ENCODE measurements at regions not wholly inside any gene's neighbourhood (a gene's known extent, or its start where the extent isn't known, plus 50 kb on each side); places are given as distances from the start of the nearest gene placed in this dataset.

DNA sequence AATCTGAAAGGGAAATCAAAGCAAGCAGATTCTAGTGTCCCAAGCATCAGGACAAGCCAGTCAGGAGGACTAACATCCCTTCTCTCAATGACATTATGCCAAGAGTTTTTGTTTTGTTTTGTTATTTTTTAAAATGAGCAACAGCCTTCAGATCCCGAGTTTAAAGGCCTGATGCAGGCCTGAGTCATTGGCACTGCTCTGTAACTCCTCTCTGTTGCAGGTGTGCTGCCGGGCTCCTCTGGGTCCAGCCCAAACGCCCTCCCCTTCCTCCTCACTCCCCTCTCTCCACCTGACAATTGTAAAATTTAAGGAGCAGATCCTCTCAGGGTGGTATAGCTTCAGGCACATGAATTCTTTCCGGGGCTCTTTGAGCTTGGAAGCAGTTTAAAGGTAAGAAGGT lies 502.0 kb downstream of the BMP2 start:
- DNase-seq: no peak
- in situ Hi-C loops (cut with HindIII; ENCODE audit: low pct_ligation_motif_present, low pct_unique_long_range_greater_than_20kb, low sequenced_read_pairs): no loop called here

DNA sequence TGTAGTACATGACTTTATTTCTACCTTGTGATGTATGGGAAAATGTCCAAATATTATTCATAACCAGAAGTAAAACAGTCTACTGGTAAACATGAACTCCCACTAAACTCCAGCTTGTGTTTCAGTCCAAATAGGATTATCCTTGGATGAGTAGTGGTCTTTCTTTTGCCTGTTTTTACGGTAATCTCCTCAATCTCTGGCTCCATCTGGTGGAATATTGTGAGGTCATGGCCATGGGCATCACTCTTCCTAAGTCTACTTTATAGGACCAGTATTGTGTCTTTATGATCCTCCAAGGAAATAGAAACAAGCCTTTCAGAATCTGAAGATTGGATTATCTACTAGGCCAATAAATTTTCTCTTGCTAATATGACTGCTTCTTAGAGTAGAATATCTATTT lies 505.0 kb downstream of the BMP2 start:
- in situ Hi-C loops (cut with HindIII; ENCODE audit: low pct_ligation_motif_present, low pct_unique_long_range_greater_than_20kb, low sequenced_read_pairs): no loop called here

DNA sequence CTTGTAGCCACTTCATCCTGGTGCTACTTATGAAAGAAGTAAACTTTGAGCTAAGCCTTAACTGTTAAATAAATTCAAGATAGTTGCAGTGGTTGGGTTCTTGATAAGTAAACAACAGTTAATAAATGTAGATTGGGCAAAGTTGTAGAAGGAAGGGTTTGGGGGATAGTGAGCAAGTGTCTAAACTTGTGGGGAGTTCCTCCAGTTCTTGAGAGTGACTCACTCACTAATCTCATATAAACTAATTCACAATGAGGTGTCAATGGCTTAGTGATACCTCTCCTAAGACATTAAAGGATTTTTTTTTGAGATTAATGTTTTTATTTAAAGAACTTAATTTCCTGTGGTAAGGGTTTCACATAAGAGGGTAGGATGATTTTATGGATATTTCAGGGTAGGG lies 507.4 kb downstream of the BMP2 start:
- in situ Hi-C loops (cut with HindIII; ENCODE audit: low pct_ligation_motif_present, low pct_unique_long_range_greater_than_20kb, low sequenced_read_pairs): no loop called here
- DNase-seq: no peak

More for the DNA sequence above, 505.0 kb downstream of the BMP2 start:
- DNase-seq: peak; percentile 3

DNA sequence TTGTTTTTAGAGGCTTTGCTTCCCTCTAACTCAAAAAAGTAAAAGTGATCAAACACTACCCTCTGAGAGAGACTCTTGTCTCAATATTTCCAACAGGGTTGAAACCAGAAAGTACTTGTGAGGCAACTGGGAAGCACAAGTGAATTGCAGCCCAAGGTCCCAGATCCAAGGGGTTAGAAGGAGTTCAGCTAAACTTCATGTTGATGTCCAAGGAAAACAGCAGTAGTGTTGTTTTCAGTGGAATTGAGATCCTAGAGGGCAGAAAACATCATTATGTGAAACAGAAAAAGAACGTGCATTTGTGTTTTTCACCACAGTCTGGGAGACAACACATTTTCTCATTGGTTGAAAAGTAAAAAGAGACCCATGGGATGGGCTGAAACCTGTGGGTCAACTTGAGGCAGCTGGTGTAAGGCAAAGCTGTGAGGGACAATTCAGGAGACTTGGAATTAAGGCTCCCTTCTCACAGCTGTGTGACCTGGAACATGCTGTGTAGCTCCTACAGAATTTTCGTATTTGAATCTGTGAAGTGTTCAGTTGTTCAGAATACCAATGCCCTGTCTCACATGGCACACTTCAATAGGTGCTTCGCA lies 508.3 kb downstream of the BMP2 start:
- in situ Hi-C loops (cut with HindIII; ENCODE audit: low pct_ligation_motif_present, low pct_unique_long_range_greater_than_20kb, low sequenced_read_pairs): no loop called here
- DNase-seq: no peak

DNA sequence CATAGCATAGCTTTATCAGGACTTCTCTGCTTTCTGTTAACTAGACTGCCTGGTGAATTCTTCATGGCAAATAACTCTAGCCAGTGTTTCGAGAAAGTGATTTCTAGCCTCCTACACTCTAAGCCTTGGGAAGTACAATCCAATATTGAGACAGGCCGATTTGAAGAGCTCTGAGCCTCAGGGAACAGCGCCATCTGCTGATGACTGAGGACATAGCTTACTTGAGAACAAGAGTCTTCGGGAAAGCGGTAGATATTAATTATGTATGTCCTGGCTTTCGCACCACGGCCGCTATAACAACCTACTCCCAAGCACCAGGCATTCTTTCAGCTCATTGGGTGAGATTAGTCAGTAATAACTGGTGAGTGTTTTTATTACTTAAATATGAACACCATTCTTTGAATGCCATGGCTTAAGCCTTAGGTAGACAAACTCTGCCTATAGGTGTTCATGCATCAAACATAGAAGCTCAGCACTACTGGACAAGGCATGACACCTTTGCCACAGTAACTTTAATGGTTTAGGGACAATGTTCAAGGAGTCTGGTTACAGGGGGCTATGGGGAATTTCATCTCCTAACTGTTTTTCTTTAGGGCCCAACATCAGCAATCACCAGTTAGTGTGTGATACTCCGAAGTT lies 518.6 kb downstream of the BMP2 start:
- in situ Hi-C loops (cut with HindIII; ENCODE audit: low pct_ligation_motif_present, low pct_unique_long_range_greater_than_20kb, low sequenced_read_pairs): no loop called here
- DNase-seq: peak; percentile 72

DNA sequence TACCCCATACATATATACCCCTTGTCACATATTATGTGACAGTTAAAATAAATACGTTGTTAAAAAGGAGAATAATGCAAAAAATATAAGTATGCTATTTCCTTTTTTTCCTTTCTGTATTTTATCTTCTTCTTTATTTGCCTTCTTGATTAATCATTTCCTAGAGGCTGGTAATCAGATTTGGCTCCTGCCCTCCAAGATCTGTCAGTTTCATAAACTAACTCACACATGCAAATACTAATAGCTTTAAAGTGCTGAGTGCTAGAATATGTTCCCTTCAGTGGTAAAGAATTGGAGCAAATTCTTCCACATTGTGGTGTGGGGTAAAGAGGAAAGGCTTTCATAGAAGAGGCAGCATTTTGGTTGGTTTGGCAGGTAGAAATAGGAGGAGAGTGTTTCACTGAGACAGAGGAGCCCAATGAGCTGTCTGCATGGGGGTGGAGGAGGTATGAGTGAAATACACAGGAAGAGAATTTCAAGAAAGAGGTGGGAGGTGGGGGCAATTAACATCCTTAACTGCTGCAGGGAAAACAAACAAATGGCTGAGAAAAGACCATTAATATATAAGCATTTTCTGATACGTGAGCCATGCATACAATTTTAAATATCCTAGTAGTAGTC lies 523.9 kb downstream of the BMP2 start:
- no peak for DNase-seq
- in situ Hi-C loops (cut with HindIII; ENCODE audit: low pct_ligation_motif_present, low pct_unique_long_range_greater_than_20kb, low sequenced_read_pairs): no loop called here

DNA sequence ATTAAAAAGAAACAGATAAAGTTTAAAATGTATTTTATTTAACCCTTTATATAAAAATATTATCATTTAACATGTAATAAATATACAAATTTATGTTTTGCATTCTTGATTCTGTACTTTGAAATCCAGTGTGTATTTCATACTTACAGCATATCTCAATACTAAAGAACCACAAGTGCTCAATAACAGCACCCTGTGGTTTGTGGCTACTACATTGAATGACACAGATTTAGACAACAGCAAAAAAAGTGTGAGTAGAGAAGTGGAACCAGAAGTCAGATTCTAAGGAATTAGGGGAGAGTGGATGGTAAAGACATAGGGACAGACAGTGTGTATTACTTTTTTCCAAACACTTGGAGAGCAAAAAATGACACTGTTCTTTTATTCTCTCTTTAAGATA lies 524.5 kb downstream of the BMP2 start:
- in situ Hi-C loops (cut with HindIII; ENCODE audit: low pct_ligation_motif_present, low pct_unique_long_range_greater_than_20kb, low sequenced_read_pairs): no loop called here
- no peak for DNase-seq

DNA sequence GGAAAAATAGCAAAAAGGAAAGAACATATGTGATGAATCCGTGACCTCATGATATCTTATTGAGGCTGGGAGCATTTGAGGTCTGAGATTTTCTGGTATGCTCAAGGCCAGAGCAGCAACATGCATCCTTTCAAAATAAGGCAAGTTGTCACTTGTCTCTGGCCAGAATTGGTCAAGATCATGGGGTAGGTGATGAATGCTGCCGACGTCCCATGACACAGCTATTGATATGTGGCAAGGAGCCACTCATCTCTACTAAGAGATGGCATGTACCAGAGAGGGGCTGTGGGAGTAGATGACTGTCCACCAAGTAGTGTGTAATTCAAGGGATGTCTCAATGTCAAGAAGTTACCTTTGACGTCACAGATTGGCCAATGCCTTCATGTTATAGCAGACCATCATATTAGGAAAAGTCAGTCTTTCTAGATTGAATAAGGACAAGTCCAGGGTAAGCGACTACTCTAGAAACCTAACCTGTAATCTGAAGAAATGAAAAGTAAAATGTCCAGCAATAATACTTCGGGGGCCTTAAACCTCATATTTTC lies 527.4 kb downstream of the BMP2 start:
- DNase-seq: no peak
- in situ Hi-C loops (cut with HindIII; ENCODE audit: low pct_ligation_motif_present, low pct_unique_long_range_greater_than_20kb, low sequenced_read_pairs): no loop called here

DNA sequence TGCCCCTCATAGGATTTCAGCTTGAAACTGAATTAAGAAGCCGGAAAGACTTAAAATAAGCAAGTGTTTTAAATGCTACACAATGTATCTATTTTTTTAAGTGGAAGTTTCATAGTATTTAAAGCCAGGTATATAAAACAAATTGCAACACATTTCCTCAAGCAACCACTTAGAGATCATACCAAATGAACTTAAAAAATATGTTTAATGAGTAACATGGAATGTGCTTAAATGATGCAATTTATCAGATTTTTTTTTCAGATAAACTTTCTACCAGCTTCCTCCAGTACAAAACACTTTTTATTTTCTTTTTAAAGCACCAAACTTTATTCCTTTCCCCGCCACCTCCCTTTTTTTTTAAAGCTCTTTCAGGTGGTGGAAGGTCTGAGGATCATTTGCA lies 534.3 kb downstream of the BMP2 start:
- no peak for DNase-seq
- in situ Hi-C loops (cut with HindIII; ENCODE audit: low pct_ligation_motif_present, low pct_unique_long_range_greater_than_20kb, low sequenced_read_pairs): no loop called here

DNA sequence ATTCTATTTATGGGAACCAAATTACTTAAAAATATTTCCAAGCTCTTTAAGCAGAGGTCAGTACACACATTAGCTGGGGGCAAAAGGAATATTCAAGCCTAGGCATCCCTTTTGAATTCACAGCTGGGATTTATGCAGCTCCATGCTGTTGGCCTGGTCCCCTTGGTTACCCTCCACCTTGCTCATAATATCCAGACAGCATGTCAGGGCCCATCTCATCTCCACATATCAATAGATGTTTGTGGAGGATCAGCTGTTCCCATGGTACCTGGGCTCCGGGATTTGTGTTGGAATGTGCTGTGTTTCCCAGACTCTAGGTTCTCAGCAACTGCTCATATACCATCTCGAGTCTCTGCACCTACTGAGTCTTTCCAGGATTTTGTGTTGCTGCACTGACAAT lies 534.8 kb downstream of the BMP2 start:
- in situ Hi-C loops (cut with HindIII; ENCODE audit: low pct_ligation_motif_present, low pct_unique_long_range_greater_than_20kb, low sequenced_read_pairs): no loop called here
- DNase-seq: no peak

DNA sequence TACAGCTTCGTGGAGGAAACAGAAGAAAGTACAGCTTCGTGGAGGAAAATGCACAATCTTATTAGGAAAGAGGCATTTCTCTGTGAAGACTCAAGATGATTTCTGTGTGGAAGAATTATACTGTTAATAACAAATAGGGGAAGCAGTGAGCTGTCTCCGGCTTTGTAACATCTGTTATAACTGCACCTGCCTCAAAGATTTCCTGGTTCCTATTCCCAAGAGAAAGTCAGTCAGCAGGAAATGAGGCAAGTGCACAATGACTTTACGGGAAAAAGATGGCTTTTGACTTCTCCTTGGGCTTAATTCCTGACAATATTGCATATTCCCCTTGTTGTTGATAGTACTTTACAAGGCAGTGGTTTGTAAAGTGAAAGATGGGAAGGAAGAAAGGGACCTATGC lies 538.5 kb downstream of the BMP2 start:
- DNase-seq: no peak
- in situ Hi-C loops (cut with HindIII; ENCODE audit: low pct_ligation_motif_present, low pct_unique_long_range_greater_than_20kb, low sequenced_read_pairs): no loop called here

DNA sequence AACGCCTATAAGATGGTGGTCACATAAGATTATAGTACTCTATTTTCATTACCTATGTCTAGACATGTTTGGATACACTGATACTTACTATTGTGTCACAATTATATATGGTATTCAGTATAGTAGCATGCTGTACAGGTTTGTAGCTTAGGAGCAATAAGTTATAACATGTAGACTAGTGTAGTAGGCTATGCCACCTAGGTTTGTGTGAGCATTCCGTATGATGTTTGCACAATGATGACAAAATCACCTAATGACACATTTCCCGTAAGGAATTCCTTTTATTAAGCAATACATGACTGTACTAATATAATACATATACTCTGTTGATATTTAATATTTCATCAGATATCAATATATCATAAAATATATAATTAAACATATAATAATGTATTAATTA lies 540.7 kb downstream of the BMP2 start:
- in situ Hi-C loops (cut with HindIII; ENCODE audit: low pct_ligation_motif_present, low pct_unique_long_range_greater_than_20kb, low sequenced_read_pairs): no loop called here
- DNase-seq: no peak

DNA sequence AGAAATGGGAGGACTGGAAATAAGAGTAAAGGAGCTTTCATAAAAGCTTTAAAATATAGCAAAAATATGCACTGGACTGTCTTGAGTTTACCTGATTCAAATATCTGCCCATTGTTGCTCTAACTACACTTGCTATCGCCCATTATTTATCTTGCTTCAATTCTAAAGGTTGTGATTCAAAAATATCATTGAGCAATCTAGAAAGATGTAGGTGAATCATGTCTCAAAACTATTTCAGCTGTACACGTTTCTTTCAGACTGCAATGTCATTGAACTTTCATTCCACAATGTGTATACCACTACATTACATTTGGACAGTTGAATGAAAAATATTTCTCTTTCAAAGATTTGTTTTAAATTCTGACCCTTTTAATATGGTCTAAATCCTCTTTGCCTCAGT lies 545.6 kb downstream of the BMP2 start:
- no peak for DNase-seq
- in situ Hi-C loops (cut with HindIII; ENCODE audit: low pct_ligation_motif_present, low pct_unique_long_range_greater_than_20kb, low sequenced_read_pairs): no loop called here

DNA sequence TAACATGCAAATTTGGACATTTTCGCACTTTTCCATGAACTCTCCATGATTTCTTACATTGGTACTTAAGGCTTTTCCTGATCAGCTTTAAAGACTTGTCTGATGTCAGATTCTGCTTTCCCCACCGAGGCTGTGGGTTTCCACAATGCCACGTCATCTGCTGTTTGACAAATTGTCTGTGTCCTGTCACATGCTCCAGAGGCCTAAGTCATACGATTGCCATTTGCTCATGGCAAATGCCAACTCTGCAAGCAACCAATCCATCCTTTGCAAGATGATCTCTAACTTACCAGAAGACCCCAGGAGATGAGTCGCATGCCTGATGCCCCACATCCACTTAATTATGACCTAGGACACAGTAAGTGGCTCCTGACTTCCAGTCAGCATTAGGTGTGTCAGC lies 556.5 kb downstream of the BMP2 start:
- in situ Hi-C loops (cut with HindIII; ENCODE audit: low pct_ligation_motif_present, low pct_unique_long_range_greater_than_20kb, low sequenced_read_pairs): no loop called here
- DNase-seq: no peak

DNA sequence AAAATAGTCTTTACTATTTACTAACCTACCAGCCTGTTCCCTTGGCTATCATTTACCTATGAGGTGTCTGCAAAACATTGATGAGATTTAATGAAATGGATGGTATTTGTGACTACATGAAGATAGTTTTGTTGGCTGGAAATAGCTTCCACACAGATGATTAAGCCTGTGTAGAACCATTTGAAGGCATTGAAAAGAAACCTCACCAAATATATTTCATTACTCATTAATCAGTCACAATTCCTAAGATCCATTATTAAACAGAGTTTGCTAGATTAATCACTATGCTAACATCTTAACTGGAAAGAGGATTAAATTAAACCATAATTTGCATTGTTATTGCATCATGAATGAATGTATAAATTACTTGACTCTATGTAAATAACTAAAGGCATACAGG lies 560.3 kb downstream of the BMP2 start:
- in situ Hi-C loops (cut with HindIII; ENCODE audit: low pct_ligation_motif_present, low pct_unique_long_range_greater_than_20kb, low sequenced_read_pairs): no loop called here
- DNase-seq: no peak

DNA sequence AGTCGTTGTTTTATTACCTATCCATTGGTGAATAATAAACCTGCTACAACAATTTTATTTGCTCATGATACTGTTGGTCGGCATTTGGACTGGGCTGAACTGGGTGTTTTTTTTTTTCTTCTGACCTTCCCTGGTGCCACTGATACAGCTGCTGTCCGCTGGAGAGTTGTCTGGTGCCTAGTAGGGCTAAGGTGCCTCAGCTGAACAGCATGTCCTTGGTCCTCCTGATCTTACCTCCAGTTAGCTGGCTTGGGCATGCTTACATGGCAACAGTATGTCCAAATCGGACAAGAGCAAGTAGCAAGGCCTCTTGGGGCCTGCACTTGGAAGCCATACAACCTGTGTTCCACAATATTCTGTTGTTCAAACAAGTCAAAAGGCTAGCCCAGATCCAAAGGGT lies 563.4 kb downstream of the BMP2 start:
- in situ Hi-C loops (cut with HindIII; ENCODE audit: low pct_ligation_motif_present, low pct_unique_long_range_greater_than_20kb, low sequenced_read_pairs): no loop called here
- no peak for DNase-seq

DNA sequence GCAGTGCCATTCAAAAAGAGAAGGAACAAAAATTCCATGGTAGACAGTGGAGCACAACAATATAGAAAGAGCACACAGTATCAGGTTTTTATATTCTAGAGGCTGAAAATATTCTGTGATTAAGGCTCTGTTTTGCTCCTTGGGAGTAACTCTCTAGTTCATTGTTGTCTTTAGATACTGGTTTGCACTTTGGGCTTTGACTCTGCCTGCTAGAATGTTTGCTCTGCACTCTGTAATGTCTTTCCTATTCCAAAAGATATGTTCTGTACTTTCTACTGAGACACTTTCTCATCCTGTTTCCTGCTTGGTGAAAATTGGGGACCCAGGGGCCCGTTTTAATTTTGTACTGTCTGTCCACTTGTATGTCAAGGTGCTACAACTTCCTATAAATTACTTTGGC lies 564.7 kb downstream of the BMP2 start:
- in situ Hi-C loops (cut with HindIII; ENCODE audit: low pct_ligation_motif_present, low pct_unique_long_range_greater_than_20kb, low sequenced_read_pairs): no loop called here
- no peak for DNase-seq

DNA sequence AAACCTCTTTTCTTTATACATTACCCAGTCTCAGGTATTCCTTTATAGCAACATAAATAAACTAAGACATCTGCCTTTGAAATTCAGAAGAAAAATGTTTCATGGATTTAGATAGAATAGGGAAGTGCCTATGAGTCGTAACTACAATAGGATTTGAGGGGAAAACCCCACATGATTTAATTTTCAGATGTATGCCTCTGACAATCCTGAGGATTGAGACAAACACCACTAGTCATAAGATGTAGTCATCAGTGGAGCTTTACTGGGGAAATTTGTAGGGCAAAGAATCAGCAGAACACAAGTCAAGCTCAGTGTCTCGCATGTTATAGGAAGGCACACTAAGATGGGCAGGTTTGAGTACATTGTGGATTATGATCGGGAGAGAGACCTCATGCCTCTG lies 566.4 kb downstream of the BMP2 start:
- in situ Hi-C loops (cut with HindIII; ENCODE audit: low pct_ligation_motif_present, low pct_unique_long_range_greater_than_20kb, low sequenced_read_pairs): no loop called here
- DNase-seq: no peak

DNA sequence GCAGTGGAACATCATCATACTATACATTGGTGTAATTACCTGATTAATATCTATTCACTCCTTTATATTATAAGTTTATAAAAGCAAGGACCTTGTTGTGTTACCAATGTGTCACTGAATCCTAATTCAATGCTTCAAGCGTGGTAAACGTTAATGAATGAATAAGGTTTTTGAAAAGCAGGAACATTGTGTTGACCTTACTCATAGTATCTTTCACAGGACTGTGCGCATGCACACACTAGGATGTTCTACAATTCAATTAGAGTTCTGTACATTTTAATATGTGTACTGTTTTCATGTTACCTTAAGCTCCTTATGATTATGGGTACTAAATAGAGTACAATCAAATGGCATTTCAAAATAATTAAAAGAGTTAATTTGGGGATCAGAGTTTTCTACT lies 578.5 kb downstream of the BMP2 start:
- in situ Hi-C loops (cut with HindIII; ENCODE audit: low pct_ligation_motif_present, low pct_unique_long_range_greater_than_20kb, low sequenced_read_pairs): no loop called here
- DNase-seq: no peak

DNA sequence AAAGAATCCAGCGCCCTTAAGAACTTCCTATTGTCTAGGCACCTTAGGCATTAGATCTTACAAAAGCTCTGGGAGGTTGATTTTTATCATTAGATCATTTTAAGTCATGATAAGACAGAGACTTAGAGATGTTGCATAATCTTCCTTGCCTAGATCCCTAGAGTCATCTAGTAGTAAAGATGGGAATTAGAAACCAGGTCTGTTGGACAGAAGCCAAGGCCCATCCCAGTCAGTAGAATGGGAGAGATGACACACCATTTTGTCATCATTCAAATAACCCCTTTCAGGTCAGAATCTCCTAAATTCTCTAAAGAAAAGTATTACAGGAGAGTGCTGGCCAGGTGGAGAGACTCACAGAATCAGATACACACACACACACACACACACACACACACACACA lies 579.1 kb downstream of the BMP2 start:
- in situ Hi-C loops (cut with HindIII; ENCODE audit: low pct_ligation_motif_present, low pct_unique_long_range_greater_than_20kb, low sequenced_read_pairs): no loop called here
- no peak for DNase-seq

Data from ACHN (cell line).